Vagina (tissue), 2 donors: ENCODE measurements at regions not wholly inside any gene's neighbourhood (a gene's known extent, or its start where the extent isn't known, plus 50 kb on each side); places are given as distances from the start of the nearest gene placed in this dataset.

Source experiments
- DNase-seq, 2 donors: peaks; one replicate each; pipeline ENCODE4 v3.0.0-alpha.2; 2017; ENCODE audit errors: extremely low spot score in 2 of 2
- H3K27ac ChIP-seq: fragments of 200-600 bp; sonication (generic); one replicate; pipeline ENCODE4 v1.5.1; 2019
- H3K27me3 ChIP-seq: fragments of 200-600 bp; sonication (generic); one replicate; pipeline ENCODE4 v1.5.1; 2019
- H3K36me3 ChIP-seq, 2 donors: fragments of 200-600 bp; sonication (generic); one replicate each; pipeline ENCODE4 v1.5.1; 2017 to 2019
- H3K4me1 ChIP-seq: fragments of 200-600 bp; sonication (generic); one replicate; pipeline ENCODE4 v1.5.1; 2019
- H3K4me3 ChIP-seq, 2 donors: fragments of 200-600 bp; sonication (generic); 1 replicate in 1 of 2; 2 replicates in 1 of 2; pipeline ENCODE4 v1.5.1; 2016 to 2019
- H3K9me3 ChIP-seq: fragments of 200-600 bp; sonication (generic); one replicate; pipeline ENCODE4 v1.5.1; 2019
- POLR2A ChIP-seq, 2 donors: fragments of 450-650 bp; IDR thresholded peaks; one replicate each; pipeline ENCODE4 v1.6.1; 2017; ENCODE audit warnings: antibody characterized with exemption in 2 of 2, mild to moderate bottlenecking in 2 of 2, moderate library complexity in 2 of 2
- POLR2AphosphoS5 ChIP-seq, 2 donors: sonication (generic); formaldehyde crosslinking; IDR thresholded peaks; one replicate each; pipeline ENCODE4 v1.9.0; 2017; ENCODE audit warnings: antibody characterized with exemption in 2 of 2, mild to moderate bottlenecking in 2 of 2, low read depth in 1 of 2; ENCODE audit not compliant: insufficient read depth in 1 of 2
- intact Hi-C: fragments of 100-400 bp; cut with DNase I; formaldehyde crosslinking; loops from one replicate; pipeline ENCODE4 v1.15.1; 2023
- TF ChIP-seq, protein P1 (sequence below), 3 experiments: fragments of 450-650 bp in 2 of 3; fragments of 200-600 bp in 1 of 3; sonication (generic) in 1 of 3; IDR thresholded peaks; one replicate each; pipeline ENCODE4 v1.5.1; 2017 to 2019; ENCODE audit warnings: antibody characterized with exemption in 3 of 3, mild to moderate bottlenecking in 2 of 3, moderate library complexity in 2 of 3

DNA sequence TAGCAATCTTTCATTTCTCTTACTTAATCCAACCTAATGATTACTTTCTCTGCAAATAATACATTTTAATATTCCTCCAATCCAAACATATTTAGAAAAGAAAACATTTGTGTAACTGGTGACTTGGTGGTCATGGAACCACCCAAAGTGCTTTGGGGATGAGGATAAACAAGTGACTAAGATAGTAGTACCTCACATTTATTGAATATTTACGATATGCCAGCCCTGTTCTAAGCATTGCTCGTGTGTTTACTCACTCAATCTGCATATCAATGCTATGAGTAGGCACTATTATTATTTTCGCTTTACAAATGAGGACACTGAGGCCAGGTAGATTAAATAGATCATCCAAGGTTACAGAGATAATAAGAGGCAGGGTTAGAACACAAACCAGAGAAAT is 189.5 kb downstream of the SHOX2 start:
- Histone ChIP-seq H3K4me1 (peaks cover 9% of the 10 kb centered on the region), H3K27ac (no peak overlapping the region), H3K36me3 (no peaks in the 10 kb centered on the region), H3K4me3 (no peak overlapping the region), H3K27me3 (no peaks in the 10 kb centered on the region), H3K9me3 (no peaks in the 10 kb centered on the region)
- intact Hi-C loops = no loop called here
- DNase-seq = no peak
- TF ChIP-seq POLR2A (IDR thresholded peaks at IDR 0.05) (no peak), POLR2AphosphoS5 (IDR thresholded peaks at IDR 0.05; ENCODE audit: insufficient read depth in 1 of 2, low read depth in 1 of 2) (no peak)
- TF ChIP-seq, protein P1, sequence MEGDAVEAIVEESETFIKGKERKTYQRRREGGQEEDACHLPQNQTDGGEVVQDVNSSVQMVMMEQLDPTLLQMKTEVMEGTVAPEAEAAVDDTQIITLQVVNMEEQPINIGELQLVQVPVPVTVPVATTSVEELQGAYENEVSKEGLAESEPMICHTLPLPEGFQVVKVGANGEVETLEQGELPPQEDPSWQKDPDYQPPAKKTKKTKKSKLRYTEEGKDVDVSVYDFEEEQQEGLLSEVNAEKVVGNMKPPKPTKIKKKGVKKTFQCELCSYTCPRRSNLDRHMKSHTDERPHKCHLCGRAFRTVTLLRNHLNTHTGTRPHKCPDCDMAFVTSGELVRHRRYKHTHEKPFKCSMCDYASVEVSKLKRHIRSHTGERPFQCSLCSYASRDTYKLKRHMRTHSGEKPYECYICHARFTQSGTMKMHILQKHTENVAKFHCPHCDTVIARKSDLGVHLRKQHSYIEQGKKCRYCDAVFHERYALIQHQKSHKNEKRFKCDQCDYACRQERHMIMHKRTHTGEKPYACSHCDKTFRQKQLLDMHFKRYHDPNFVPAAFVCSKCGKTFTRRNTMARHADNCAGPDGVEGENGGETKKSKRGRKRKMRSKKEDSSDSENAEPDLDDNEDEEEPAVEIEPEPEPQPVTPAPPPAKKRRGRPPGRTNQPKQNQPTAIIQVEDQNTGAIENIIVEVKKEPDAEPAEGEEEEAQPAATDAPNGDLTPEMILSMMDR (IDR thresholded peaks at IDR 0.05) = no peak

DNA sequence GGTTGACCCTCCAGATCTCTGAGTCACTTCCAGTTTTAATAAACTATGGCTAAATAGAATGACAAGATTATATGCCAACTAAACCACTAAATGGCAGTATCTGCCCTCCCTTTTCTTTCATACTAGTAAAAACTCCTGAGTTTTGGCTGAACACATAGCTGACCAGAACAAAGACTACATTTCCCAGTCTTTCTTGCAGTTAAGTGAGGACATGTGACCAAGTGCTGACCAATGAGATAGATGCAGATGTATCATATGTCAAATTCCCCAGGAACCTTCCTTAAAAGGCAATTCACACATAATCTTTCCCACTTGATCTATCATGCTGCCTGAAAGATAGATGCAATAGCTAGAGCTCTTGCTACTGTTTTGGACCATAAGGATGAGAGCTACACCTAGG is 191.3 kb downstream of the SHOX2 start:
- no peaks in the 10 kb centered on the region for H3K36me3 ChIP-seq

DNA sequence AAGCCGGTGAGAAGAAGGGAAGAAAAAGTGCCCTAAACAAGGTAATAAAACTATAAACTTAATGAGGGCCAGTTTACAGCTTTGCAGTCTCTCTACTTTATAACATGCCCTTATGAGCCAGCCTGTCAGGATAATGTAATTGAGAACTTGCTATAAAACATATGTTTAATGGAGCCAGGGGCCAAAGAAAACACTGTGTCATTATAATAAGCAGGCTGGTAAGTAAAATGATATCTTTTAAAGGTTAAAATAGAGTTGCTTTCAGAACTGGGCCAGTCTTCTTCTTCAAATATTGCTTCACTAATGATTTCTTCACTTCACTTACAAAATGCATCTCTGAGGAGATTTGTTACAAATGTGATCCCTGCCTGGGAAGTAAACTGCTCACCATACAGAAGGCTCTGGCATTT is 192.5 kb downstream of the SHOX2 start:
- H3K9me3 ChIP-seq = no peaks in the 10 kb centered on the region
- no peak overlapping the region for H3K4me3 ChIP-seq
- no peak for DNase-seq
- no peak overlapping the region for H3K27ac ChIP-seq
- no peaks in the 10 kb centered on the region for H3K36me3 ChIP-seq
- peaks cover 9% of the 10 kb centered on the region for H3K4me1 ChIP-seq
- no peaks in the 10 kb centered on the region for H3K27me3 ChIP-seq
- TF ChIP-seq POLR2AphosphoS5 (IDR thresholded peaks at IDR 0.05; ENCODE audit: insufficient read depth in 1 of 2, low read depth in 1 of 2) = no peak
- TF ChIP-seq, protein P1 (IDR thresholded peaks at IDR 0.05) = no peak
- TF ChIP-seq POLR2A (IDR thresholded peaks at IDR 0.05) = no peak
- intact Hi-C loops = no loop called here

More for the DNA sequence above, 191.3 kb downstream of the SHOX2 start:
- DNase-seq = no peak
- intact Hi-C loops = no loop called here
- Histone ChIP-seq H3K27ac (no peak overlapping the region), H3K9me3 (no peaks in the 10 kb centered on the region), H3K4me1 (peaks cover 9% of the 10 kb centered on the region), H3K4me3 (no peak overlapping the region), H3K27me3 (no peaks in the 10 kb centered on the region)
- TF ChIP-seq, protein P1 (IDR thresholded peaks at IDR 0.05) = no peak
- TF ChIP-seq POLR2AphosphoS5 (IDR thresholded peaks at IDR 0.05; ENCODE audit: insufficient read depth in 1 of 2, low read depth in 1 of 2) = no peak
- TF ChIP-seq POLR2A (IDR thresholded peaks at IDR 0.05) = no peak

DNA sequence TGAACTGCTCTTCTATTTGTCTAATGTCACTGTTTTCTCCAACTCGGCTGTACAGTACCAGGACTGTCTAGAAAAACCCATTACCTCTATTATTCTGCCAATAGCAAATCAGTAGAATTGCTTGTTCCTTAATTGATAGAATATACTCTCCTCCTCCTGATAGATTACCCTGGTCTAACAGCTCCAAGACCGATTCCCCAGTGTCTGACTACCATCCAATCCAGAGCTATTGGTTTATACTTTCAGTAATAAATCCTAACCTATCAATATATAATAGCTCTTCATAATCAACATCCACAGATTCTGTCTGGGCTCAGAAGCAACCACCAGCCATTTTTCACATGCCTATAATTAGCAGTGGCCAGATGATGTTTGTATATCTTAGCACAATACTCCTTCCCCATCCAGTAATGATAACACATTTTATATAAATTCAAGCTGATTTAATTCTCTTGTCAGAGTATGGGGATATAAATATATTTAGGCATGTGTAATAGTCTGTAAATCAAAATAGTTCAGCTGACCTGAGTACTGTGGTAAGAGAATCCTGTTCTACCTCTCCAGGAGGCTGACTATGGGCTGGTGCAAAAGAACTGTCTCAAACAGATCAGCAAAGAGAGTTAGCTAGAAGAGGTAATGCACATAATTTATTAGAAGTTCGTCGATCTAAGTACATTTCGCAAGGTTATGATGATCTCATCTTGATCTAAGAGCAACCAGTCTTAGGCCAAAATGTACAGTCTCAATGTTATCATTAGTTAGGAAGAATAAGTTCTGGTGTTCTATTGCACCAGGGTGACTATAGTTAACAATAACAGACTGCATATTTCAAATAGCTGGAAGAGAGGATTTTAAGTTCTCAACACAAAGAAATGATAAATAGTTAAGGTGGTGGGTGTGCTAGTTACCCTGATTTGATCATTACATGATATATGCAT is 193.4 kb downstream of the SHOX2 start:
- TF ChIP-seq POLR2AphosphoS5 (IDR thresholded peaks at IDR 0.05; ENCODE audit: insufficient read depth in 1 of 2, low read depth in 1 of 2) (no peak), POLR2A (IDR thresholded peaks at IDR 0.05) (no peak)
- TF ChIP-seq, protein P1 (IDR thresholded peaks at IDR 0.05) = no peak
- Histone ChIP-seq H3K36me3 (no peaks in the 10 kb centered on the region), H3K27me3 (no peaks in the 10 kb centered on the region), H3K4me3 (no peak overlapping the region), H3K9me3 (no peaks in the 10 kb centered on the region), H3K4me1 (peaks cover 9% of the 10 kb centered on the region), H3K27ac (no peak overlapping the region)
- intact Hi-C loops = no loop called here
- no peak for DNase-seq

DNA sequence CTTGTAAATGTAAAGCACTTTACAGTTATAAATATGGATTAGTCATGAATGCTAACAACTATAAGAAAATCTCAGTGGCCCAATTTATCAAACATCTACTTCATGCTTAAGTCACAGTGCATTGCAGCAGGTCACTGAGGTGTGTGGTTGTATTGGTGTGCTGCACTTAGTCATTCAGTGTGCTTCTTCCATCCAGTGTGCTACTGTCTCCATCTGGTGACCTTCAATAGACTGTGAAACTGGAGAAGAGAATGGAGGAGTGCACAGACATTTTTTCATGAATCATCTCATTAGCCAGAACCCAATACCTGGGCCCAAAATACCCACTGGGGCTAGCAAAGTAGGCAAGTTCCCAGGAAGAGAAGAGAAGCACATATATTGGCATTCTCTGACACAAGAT is 199.6 kb downstream of the SHOX2 start:
- Histone ChIP-seq H3K27ac (no peak overlapping the region), H3K4me1 (no peaks in the 10 kb centered on the region), H3K4me3 (no peak overlapping the region), H3K9me3 (no peaks in the 10 kb centered on the region), H3K36me3 (no peaks in the 10 kb centered on the region), H3K27me3 (no peaks in the 10 kb centered on the region)
- DNase-seq = no peak
- intact Hi-C loops = no loop called here
- TF ChIP-seq, protein P1 (IDR thresholded peaks at IDR 0.05) = no peak
- no peak for TF ChIP-seq POLR2AphosphoS5 (IDR thresholded peaks at IDR 0.05; ENCODE audit: insufficient read depth in 1 of 2, low read depth in 1 of 2)
- no peak for TF ChIP-seq POLR2A (IDR thresholded peaks at IDR 0.05)
